ENCODE measurements at regions not wholly inside any gene's neighbourhood (a gene's known extent, or its start where the extent isn't known, plus 50 kb on each side); places are given as distances from the start of the nearest gene placed in this dataset.

- TF ChIP-seq RARB (CRISPR knock-in tag; IDR thresholded peaks at IDR 0.05) (no peak), ARNTL (CRISPR knock-in tag; IDR thresholded peaks at IDR 0.05; ENCODE audit: borderline replicate concordance, low read depth) (no peak), ISL1 (CRISPR knock-in tag; IDR thresholded peaks at IDR 0.05) (no peak), TCF4 (CRISPR knock-in tag; IDR thresholded peaks at IDR 0.05; ENCODE audit: borderline replicate concordance) (no peak), BACH2 (CRISPR knock-in tag; IDR thresholded peaks at IDR 0.05; ENCODE audit: borderline replicate concordance) (no peak)
These were observed 68.7 kb upstream of the PRKG1 start (continued) for GRCh38 chr10:51005551-51005950.

DNA sequence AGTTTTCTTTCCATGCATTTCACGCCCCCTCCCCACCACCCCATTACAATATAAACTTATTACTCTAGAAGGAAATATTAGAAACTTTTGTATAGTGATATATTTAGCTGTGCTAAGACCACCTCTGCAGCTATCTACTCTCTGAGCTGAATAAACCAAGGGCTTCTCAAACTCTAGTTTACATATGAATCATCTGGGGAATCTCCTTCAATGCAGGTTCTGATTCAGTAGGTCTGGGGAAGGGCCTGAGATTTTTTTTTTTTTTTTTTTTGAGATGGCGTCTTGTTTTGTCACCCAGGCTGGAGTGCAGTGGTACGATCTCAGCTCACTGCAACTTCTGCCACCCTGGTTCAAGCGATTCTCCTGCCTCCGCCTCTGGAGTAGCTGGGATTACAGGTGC, 67.6 kb upstream of the PRKG1 start:
- no peak for ATAC-seq

DNA sequence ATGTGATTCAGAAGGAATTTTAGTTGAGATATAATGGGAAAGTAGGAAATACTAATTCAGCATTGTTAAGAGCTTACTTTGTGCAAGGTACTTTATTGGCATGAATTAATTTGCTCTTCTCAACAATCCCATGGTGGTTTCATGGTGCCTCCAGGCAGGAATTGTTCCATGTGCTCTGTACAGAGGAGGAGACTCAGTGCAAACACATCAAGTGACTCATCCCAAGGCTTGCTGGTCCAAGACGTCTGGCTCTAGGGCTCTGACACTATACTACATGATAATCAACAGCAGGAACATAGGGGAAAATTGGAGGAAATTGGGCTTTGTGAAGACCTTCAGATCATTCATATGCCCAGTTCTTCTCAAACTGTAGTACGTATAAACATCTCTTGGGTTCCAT, 66.5 kb upstream of the PRKG1 start:
- ATAC-seq = no peak
- no peak for TF ChIP-seq ZFP30 (CRISPR knock-in tag; IDR thresholded peaks at IDR 0.05)
- no peak for TF ChIP-seq PATZ1 (CRISPR knock-in tag; IDR thresholded peaks at IDR 0.05; ENCODE audit: borderline replicate concordance)
- TF ChIP-seq ISL1 (CRISPR knock-in tag; IDR thresholded peaks at IDR 0.05) = no peak
- TF ChIP-seq, protein P1, sequence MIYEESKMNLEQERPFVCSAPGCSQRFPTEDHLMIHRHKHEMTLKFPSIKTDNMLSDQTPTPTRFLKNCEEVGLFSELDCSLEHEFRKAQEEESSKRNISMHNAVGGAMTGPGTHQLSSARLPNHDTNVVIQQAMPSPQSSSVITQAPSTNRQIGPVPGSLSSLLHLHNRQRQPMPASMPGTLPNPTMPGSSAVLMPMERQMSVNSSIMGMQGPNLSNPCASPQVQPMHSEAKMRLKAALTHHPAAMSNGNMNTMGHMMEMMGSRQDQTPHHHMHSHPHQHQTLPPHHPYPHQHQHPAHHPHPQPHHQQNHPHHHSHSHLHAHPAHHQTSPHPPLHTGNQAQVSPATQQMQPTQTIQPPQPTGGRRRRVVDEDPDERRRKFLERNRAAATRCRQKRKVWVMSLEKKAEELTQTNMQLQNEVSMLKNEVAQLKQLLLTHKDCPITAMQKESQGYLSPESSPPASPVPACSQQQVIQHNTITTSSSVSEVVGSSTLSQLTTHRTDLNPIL (CRISPR knock-in tag; IDR thresholded peaks at IDR 0.05; ENCODE audit: low read depth) = no peak
- no peak for TF ChIP-seq ZC3H10 (CRISPR knock-in tag; IDR thresholded peaks at IDR 0.05)
- TF ChIP-seq, protein P2, sequence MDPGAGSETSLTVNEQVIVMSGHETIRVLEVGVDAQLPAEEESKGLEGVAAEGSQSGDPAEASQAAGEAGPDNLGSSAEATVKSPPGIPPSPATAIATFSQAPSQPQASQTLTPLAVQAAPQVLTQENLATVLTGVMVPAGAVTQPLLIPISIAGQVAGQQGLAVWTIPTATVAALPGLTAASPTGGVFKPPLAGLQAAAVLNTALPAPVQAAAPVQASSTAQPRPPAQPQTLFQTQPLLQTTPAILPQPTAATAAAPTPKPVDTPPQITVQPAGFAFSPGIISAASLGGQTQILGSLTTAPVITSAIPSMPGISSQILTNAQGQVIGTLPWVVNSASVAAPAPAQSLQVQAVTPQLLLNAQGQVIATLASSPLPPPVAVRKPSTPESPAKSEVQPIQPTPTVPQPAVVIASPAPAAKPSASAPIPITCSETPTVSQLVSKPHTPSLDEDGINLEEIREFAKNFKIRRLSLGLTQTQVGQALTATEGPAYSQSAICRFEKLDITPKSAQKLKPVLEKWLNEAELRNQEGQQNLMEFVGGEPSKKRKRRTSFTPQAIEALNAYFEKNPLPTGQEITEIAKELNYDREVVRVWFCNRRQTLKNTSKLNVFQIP (CRISPR knock-in tag; IDR thresholded peaks at IDR 0.05; ENCODE audit: borderline replicate concordance, low read depth) = no peak
- no peak for TF ChIP-seq RARB (CRISPR knock-in tag; IDR thresholded peaks at IDR 0.05)
- TF ChIP-seq TSHZ2 (CRISPR knock-in tag; IDR thresholded peaks at IDR 0.05) = no peak
- no peak for TF ChIP-seq ZFP3 (CRISPR knock-in tag; IDR thresholded peaks at IDR 0.05)
- no peak for TF ChIP-seq ZNF565 (CRISPR knock-in tag; conservative IDR thresholded peaks at IDR 0.05; ENCODE audit: low read depth)
- no peak for TF ChIP-seq TCF4 (CRISPR knock-in tag; IDR thresholded peaks at IDR 0.05; ENCODE audit: borderline replicate concordance)

More for the DNA sequence above, 67.6 kb upstream of the PRKG1 start:
- TF ChIP-seq PATZ1 (CRISPR knock-in tag; IDR thresholded peaks at IDR 0.05; ENCODE audit: borderline replicate concordance) = no peak
- TF ChIP-seq ZFP30 (CRISPR knock-in tag; IDR thresholded peaks at IDR 0.05) = no peak
- no peak for TF ChIP-seq CSDC2 (CRISPR knock-in tag; IDR thresholded peaks at IDR 0.05)
- TF ChIP-seq ZC3H10 (CRISPR knock-in tag; IDR thresholded peaks at IDR 0.05) = no peak
- no peak for TF ChIP-seq SNAI2 (CRISPR knock-in tag; IDR thresholded peaks at IDR 0.05)
- no peak for TF ChIP-seq TSHZ2 (CRISPR knock-in tag; IDR thresholded peaks at IDR 0.05)
- no peak for TF ChIP-seq ZNF70 (CRISPR knock-in tag; IDR thresholded peaks at IDR 0.05)
- TF ChIP-seq RARB (CRISPR knock-in tag; IDR thresholded peaks at IDR 0.05) = no peak
- TF ChIP-seq OSR1 (CRISPR knock-in tag; IDR thresholded peaks at IDR 0.05) = no peak
- TF ChIP-seq ZFP3 (CRISPR knock-in tag; IDR thresholded peaks at IDR 0.05) = no peak
- no peak for TF ChIP-seq ZNF8 (CRISPR knock-in tag; IDR thresholded peaks at IDR 0.05)
- no peak for TF ChIP-seq GLIS3 (CRISPR knock-in tag; IDR thresholded peaks at IDR 0.05)
- TF ChIP-seq ZNF565 (CRISPR knock-in tag; conservative IDR thresholded peaks at IDR 0.05; ENCODE audit: low read depth) = no peak
- no peak for TF ChIP-seq PPARA (CRISPR knock-in tag; IDR thresholded peaks at IDR 0.05; ENCODE audit: borderline replicate concordance)
- TF ChIP-seq TOX (CRISPR knock-in tag; IDR thresholded peaks at IDR 0.05; ENCODE audit: borderline replicate concordance) = no peak
- no peak for TF ChIP-seq BACH2 (CRISPR knock-in tag; IDR thresholded peaks at IDR 0.05; ENCODE audit: borderline replicate concordance)
- no peak for TF ChIP-seq ISL1 (CRISPR knock-in tag; IDR thresholded peaks at IDR 0.05)
- no peak for TF ChIP-seq TCF4 (CRISPR knock-in tag; IDR thresholded peaks at IDR 0.05; ENCODE audit: borderline replicate concordance)

Measured in SK-N-SH treated with all-trans-retinoic acid at 6 μM for 48 hours (cell line).